Thyroid gland (tissue), 4 donors: ENCODE measurements at regions not wholly inside any gene's neighbourhood (a gene's known extent, or its start where the extent isn't known, plus 50 kb on each side); places are given as distances from the start of the nearest gene placed in this dataset.

Experiments
- DNase-seq, 2 donors: peaks; one replicate each; pipeline ENCODE4 v3.0.0-alpha.2; 2019
- H3K27ac ChIP-seq, 3 donors: fragments of 200-600 bp; sonication (generic); 1 replicate in 2 of 3; 2 replicates in 1 of 3; pipeline ENCODE4 v1.5.1; 2016 to 2019; ENCODE audit warnings: mild to moderate bottlenecking in 1 of 3, moderate library complexity in 1 of 3
- H3K27me3 ChIP-seq: fragments of 200-600 bp; sonication (generic); one replicate; pipeline ENCODE4 v1.5.1; 2019
- H3K36me3 ChIP-seq, 2 donors: fragments of 200-600 bp; sonication (generic); one replicate each; pipeline ENCODE4 v1.5.1; 2016 to 2019
- H3K4me1 ChIP-seq, 2 donors: fragments of 200-600 bp; sonication (generic); one replicate each; pipeline ENCODE4 v1.5.1; 2017 to 2019
- H3K4me3 ChIP-seq, 3 donors: fragments of 200-600 bp; sonication (generic); replicated peaks in 1 of 3; 1 replicate in 2 of 3; 2 replicates in 1 of 3; pipeline ENCODE4 v1.5.1; 2016; ENCODE audit warnings: mild to moderate bottlenecking in 1 of 3
- H3K9me3 ChIP-seq: fragments of 200-600 bp; sonication (generic); one replicate; pipeline ENCODE4 v1.5.1; 2017
- CTCF ChIP-seq, 6 experiments: fragments of 200-600 bp in 3 of 6; fragments of 450-650 bp in 3 of 6; sonication (generic) in 3 of 6; IDR thresholded peaks; one replicate each; pipeline ENCODE4 v1.5.1; 2016 to 2019; ENCODE audit warnings: antibody characterized with exemption in 6 of 6, mild to moderate bottlenecking in 2 of 6, inconsistent platforms in 1 of 6, moderate library complexity in 1 of 6
- POLR2A ChIP-seq, 2 donors: fragments of 450-650 bp; IDR thresholded peaks; one replicate each; pipeline ENCODE4 v1.6.1; 2017; ENCODE audit warnings: antibody characterized with exemption in 2 of 2, mild to moderate bottlenecking in 2 of 2, moderate library complexity in 1 of 2
- WGBS, 2 donors: methylation state at CpG; one replicate each; pipeline ENCODE4 v1.1.5; 2017; 5-methylcytosine and 5-hydroxymethylcytosine counted together
- intact Hi-C: fragments of 100-400 bp; cut with DNase I; formaldehyde crosslinking; loops from one replicate; pipeline ENCODE4 v1.15.1; 2023

- Histone ChIP-seq H3K27ac (peak overlapping the region; percentile 30 to 56 (median 50)), H3K36me3 (no peaks in the 10 kb centered on the region), H3K4me1 (peaks cover 0 to 55% of the 10 kb centered on the region in 2 donors), H3K27me3 (no peaks in the 10 kb centered on the region), H3K9me3 (no peaks in the 10 kb centered on the region), H3K4me3 (no peak overlapping the region)
- TF ChIP-seq POLR2A (IDR thresholded peaks at IDR 0.05), result no peak
- TF ChIP-seq CTCF (IDR thresholded peaks at IDR 0.05), result peak in 4 of 6 experiments; percentile 36 to 61 (median 46)
- peak; percentile 60 to 67 for DNase-seq
- intact Hi-C loops, result loop anchor here (5.0 to 10.0 kb wide), 3 partner anchors 101 to 354 kb away; no protein-coding TSS in a partner anchor
- 54 to 73% methylated on average over 14 to 18 of the region's 18 CpGs for WGBS, 2 donors
Measured at GRCh38 chr2:43131051-43131889, 95.1 kb downstream of the ZFP36L2 start.

- Histone ChIP-seq H3K27me3 (no peaks in the 10 kb centered on the region), H3K4me1 (peaks cover 0 to 49% of the 10 kb centered on the region in 2 donors), H3K9me3 (no peaks in the 10 kb centered on the region), H3K27ac (peak overlapping the region; percentile 30 to 56 (median 50)), H3K36me3 (no peaks in the 10 kb centered on the region), H3K4me3 (no peak overlapping the region)
- intact Hi-C loops, result loop anchor here (5.0 to 10.0 kb wide), 3 partner anchors 102 to 354 kb away; no protein-coding TSS in a partner anchor
- no peak for DNase-seq
- TF ChIP-seq CTCF (IDR thresholded peaks at IDR 0.05) (no peak), POLR2A (IDR thresholded peaks at IDR 0.05) (no peak)
- WGBS, 2 donors, result 90 to 97% methylated on average over 6 of the region's 6 CpGs
Measured at GRCh38 chr2:43130548-43130875, 95.9 kb downstream of the ZFP36L2 start.

GRCh38 chr2:43129676-43130547 lies 96.5 kb downstream of the ZFP36L2 start:
- Histone ChIP-seq H3K9me3 (no peaks in the 10 kb centered on the region), H3K4me3 (no peak overlapping the region), H3K4me1 (peaks cover 0 to 46% of the 10 kb centered on the region in 2 donors), H3K27me3 (no peaks in the 10 kb centered on the region), H3K27ac (peak overlapping the region; percentile 30 to 56 (median 50)), H3K36me3 (no peaks in the 10 kb centered on the region)
- intact Hi-C loops, result loop anchor here (5.0 to 10.0 kb wide), 3 partner anchors 102 to 355 kb away; no protein-coding TSS in a partner anchor
- peak; percentile 64 for DNase-seq
- TF ChIP-seq POLR2A (IDR thresholded peaks at IDR 0.05) (no peak), CTCF (IDR thresholded peaks at IDR 0.05) (no peak)
- 39 to 57% methylated on average over 14 of the region's 14 CpGs for WGBS, 2 donors

GRCh38 chr2:43128559-43128955 lies 97.8 kb downstream of the ZFP36L2 start:
- H3K9me3 ChIP-seq, result no peaks in the 10 kb centered on the region
- intact Hi-C loops, result no loop called here
- 76 to 90% methylated on average over 5 of the region's 5 CpGs for WGBS, 2 donors
- TF ChIP-seq CTCF (IDR thresholded peaks at IDR 0.05), result no peak
- no peak for TF ChIP-seq POLR2A (IDR thresholded peaks at IDR 0.05)
- H3K27ac ChIP-seq, result peak overlapping the region in 1 of 3 donors; percentile 50
- H3K27me3 ChIP-seq, result no peaks in the 10 kb centered on the region
- H3K36me3 ChIP-seq, result no peaks in the 10 kb centered on the region
- DNase-seq, result no peak
- H3K4me1 ChIP-seq, result peaks cover 0 to 43% of the 10 kb centered on the region in 2 donors
- no peak overlapping the region for H3K4me3 ChIP-seq
